ENCODE measurements at regions not wholly inside any gene's neighbourhood (a gene's known extent, or its start where the extent isn't known, plus 50 kb on each side); places are given as distances from the start of the nearest gene placed in this dataset.

GRCh38 chr13:34419025-34419424 lies 523.0 kb upstream of the NBEA start:
- TF ChIP-seq POLR2A (IDR thresholded peaks at IDR 0.05) (no peak), CTCF (IDR thresholded peaks at IDR 0.05) (no peak)
- intact Hi-C loops (cut with DNase I; ENCODE audit: low total_unique reads): no loop called here
- 67 to 81% methylated on average over 3 to 5 of the region's 5 CpGs for WGBS, 2 donors
- H3K4me1 ChIP-seq: no peaks in the 10 kb centered on the region
- no peaks in the 10 kb centered on the region for H3K27me3 ChIP-seq
- H3K27ac ChIP-seq: no peak overlapping the region
- H3K36me3 ChIP-seq (ENCODE audit: low read depth, missing control alignments): no peaks in the 10 kb centered on the region
- no peaks in the 10 kb centered on the region for H3K9me3 ChIP-seq
- no peak for DNase-seq
- H3K4me3 ChIP-seq: no peak overlapping the region

GRCh38 chr13:34419755-34420154 lies 522.3 kb upstream of the NBEA start:
- no peak for DNase-seq
- TF ChIP-seq CTCF (IDR thresholded peaks at IDR 0.05): no peak
- TF ChIP-seq POLR2A (IDR thresholded peaks at IDR 0.05): no peak
- intact Hi-C loops (cut with DNase I; ENCODE audit: low total_unique reads): no loop called here
- WGBS, 2 donors: 64 to 92% methylated on average over 6 of the region's 6 CpGs
- H3K9me3 ChIP-seq: no peaks in the 10 kb centered on the region
- no peak overlapping the region for H3K4me3 ChIP-seq
- H3K27ac ChIP-seq: no peak overlapping the region
- H3K36me3 ChIP-seq (ENCODE audit: low read depth, missing control alignments): no peaks in the 10 kb centered on the region
- no peaks in the 10 kb centered on the region for H3K4me1 ChIP-seq
- H3K27me3 ChIP-seq: no peaks in the 10 kb centered on the region

GRCh38 chr13:34420702-34421346 lies 521.2 kb upstream of the NBEA start:
- Histone ChIP-seq H3K9me3 (no peaks in the 10 kb centered on the region), H3K4me3 (no peak overlapping the region), H3K36me3 (ENCODE audit: low read depth, missing control alignments) (no peaks in the 10 kb centered on the region), H3K27me3 (no peaks in the 10 kb centered on the region), H3K4me1 (no peaks in the 10 kb centered on the region), H3K27ac (no peak overlapping the region)
- intact Hi-C loops (cut with DNase I; ENCODE audit: low total_unique reads): no loop called here
- DNase-seq: no peak
- WGBS, 2 donors: 92 to 98% methylated on average over 3 of the region's 3 CpGs
- TF ChIP-seq CTCF (IDR thresholded peaks at IDR 0.05) (no peak), POLR2A (IDR thresholded peaks at IDR 0.05) (no peak)

- intact Hi-C loops (cut with DNase I; ENCODE audit: low total_unique reads): no loop called here
- Histone ChIP-seq H3K4me1 (no peaks in the 10 kb centered on the region), H3K27ac (no peak overlapping the region), H3K4me3 (no peak overlapping the region), H3K9me3 (no peaks in the 10 kb centered on the region), H3K27me3 (no peaks in the 10 kb centered on the region), H3K36me3 (ENCODE audit: low read depth, missing control alignments) (no peaks in the 10 kb centered on the region)
- TF ChIP-seq POLR2A (IDR thresholded peaks at IDR 0.05) (no peak), CTCF (IDR thresholded peaks at IDR 0.05) (no peak)
- no peak for DNase-seq
Measured at GRCh38 chr13:34421347-34421719, 520.7 kb upstream of the NBEA start.

GRCh38 chr13:34421858-34422475 lies 520.1 kb upstream of the NBEA start:
- Histone ChIP-seq H3K4me1 (no peaks in the 10 kb centered on the region), H3K27me3 (no peaks in the 10 kb centered on the region), H3K27ac (no peak overlapping the region), H3K9me3 (no peaks in the 10 kb centered on the region), H3K36me3 (ENCODE audit: low read depth, missing control alignments) (no peaks in the 10 kb centered on the region), H3K4me3 (no peak overlapping the region)
- 57 to 75% methylated on average over 4 of the region's 4 CpGs for WGBS, 2 donors
- TF ChIP-seq POLR2A (IDR thresholded peaks at IDR 0.05) (no peak), CTCF (IDR thresholded peaks at IDR 0.05) (no peak)
- no peak for DNase-seq
- intact Hi-C loops (cut with DNase I; ENCODE audit: low total_unique reads): no loop called here

Measured in testis (tissue), 2 donors.